Superior temporal gyrus (tissue), 1 donor: ENCODE measurements at regions not wholly inside any gene's neighbourhood (a gene's known extent, or its start where the extent isn't known, plus 50 kb on each side); places are given as distances from the start of the nearest gene placed in this dataset.

Experiments
- DNase-seq: peaks from one replicate; pipeline ENCODE4 v3.0.0-alpha.2; 2016; ENCODE audit errors: extremely low spot score

DNA sequence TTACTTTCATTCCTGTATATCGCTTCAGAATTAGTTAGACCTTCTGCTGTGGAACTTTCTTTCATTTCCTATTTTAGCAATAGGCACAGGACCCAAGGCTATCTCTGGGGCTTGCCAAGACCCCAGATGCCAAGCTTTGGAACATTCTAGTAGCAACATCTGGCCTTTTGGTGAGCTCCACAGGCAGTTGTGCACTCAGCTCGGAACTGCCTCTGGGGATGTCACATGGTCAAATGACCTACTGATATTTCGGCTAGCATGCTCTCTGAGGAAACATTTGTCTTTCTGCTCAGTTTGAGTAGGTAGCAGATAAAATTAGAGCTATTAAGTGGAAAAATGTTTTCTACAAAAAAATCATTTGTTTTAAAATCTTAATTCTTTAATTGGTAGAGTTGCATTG lies 76.6 kb upstream of the ITGA4 start:
- no peak for DNase-seq

- no peak for DNase-seq
Measured at GRCh38 chr2:181384923-181385322, 72.3 kb upstream of the ITGA4 start.

GRCh38 chr2:181389524-181389923 lies 67.7 kb upstream of the ITGA4 start:
- DNase-seq, result no peak

GRCh38 chr2:181393472-181393871 lies 63.7 kb upstream of the ITGA4 start:
- no peak for DNase-seq

- no peak for DNase-seq
Measured at GRCh38 chr2:181394741-181395437, 62.3 kb upstream of the ITGA4 start.

DNA sequence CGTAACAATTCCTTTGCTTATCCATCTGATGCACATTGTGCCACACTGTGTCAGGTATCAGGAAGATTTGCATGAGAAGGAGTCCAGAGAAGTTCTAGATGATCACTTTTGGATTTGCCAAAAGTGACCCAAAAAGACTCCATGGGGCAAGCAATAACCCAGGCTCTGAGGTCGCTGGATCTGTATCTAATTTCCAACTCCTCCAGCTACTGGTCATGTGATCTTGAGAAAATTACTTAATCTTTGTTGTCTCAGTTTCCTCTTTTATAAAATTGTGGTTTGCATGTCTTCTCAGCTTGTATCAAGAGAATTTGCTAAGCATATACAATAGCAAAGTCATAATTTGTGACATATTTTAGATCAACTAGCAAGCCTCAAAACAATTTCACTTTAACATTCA lies 61.3 kb upstream of the ITGA4 start:
- DNase-seq, result no peak

GRCh38 chr2:181396256-181397123 lies 60.7 kb upstream of the ITGA4 start:
- no peak for DNase-seq

DNA sequence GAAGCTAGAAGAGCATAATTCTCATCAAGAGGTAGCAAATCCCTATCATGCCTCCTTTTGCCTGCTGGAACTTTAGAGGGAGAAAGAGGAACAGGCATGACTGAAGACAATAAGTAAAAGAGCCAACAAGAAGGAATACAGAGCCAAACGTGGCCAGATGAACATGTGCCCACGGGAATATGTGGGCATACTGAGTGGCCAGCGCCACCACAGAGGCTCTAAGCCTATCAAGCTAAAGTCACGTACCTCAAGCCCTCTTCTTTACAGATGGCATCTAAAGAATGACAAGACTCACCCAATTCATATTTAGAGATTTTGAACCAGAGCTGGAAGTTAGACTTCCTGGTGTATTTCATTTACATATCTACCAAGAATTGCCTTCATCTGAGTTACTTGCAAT lies 59.9 kb upstream of the ITGA4 start:
- no peak for DNase-seq

DNA sequence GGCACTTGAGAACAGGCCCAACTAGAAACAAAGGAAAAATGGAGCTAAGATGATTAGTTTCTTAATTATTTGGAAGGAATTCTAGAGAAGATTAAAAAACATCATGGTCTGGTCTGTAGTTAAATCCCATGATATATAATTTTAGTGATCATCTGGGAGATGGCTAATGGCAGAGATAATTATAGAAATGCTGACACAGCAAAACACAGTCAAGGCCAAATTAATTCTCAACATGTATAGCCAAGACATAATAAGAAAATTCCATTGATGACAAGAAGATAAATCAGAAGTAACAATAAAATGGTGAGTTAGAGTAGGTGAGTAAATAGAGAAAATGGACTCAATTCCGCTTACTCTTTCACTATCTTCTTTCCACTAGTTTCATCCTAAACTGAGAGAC lies 59.2 kb upstream of the ITGA4 start:
- DNase-seq, result no peak

DNA sequence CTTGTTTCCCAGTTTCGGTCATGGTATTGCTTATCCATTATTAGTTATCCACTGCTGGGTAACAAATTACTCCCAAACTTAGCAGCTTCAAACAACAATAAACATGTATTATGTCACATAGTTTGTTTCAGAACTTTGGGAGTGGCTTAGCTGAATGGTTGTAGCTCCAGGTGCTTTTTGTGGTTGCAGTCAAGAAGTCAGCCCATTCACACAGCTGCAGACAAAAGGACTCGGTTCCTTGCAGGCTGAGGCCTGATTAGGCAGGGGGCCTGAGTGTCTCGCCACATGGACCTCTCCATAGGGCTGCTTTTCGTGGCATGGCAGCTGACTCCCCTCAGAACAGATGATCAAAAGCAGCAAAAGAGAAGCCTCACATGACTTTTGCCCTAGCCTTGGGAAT lies 58.2 kb upstream of the ITGA4 start:
- no peak for DNase-seq

GRCh38 chr2:181404472-181404871 lies 52.7 kb upstream of the ITGA4 start:
- no peak for DNase-seq

GRCh38 chr2:181407171-181407570 lies 50.0 kb upstream of the ITGA4 start:
- no peak for DNase-seq
